HFF-Myc (cell line): ENCODE measurements at regions not wholly inside any gene's neighbourhood (a gene's known extent, or its start where the extent isn't known, plus 50 kb on each side); places are given as distances from the start of the nearest gene placed in this dataset.

Experiments
- DNase-seq: peaks from one replicate; pipeline ENCODE4 v3.0.0-alpha.2; 2011; ENCODE audit warnings: low read depth; ENCODE audit errors: extremely low read depth
- H3K4me3 ChIP-seq: replicated peaks from 2 replicates; pipeline ENCODE4 v1.5.1; 2011; ENCODE audit warnings: low read depth, mild to moderate bottlenecking, control low read depth, low read length
- CTCF ChIP-seq: IDR thresholded peaks from 2 replicates; pipeline ENCODE4 v1.5.1; 2012; ENCODE audit warnings: mild to moderate bottlenecking, low read depth, low read length, control low read depth; ENCODE audit errors: missing control alignments

- DNase-seq: no peak
- H3K4me3 ChIP-seq: no peak overlapping the region
- no peak for TF ChIP-seq CTCF
These were observed 99.2 kb upstream of the ID4 start for GRCh38 chr6:19738010-19738409.

GRCh38 chr6:19749722-19750121, 87.4 kb upstream of the ID4 start:
- no peak for TF ChIP-seq CTCF
- H3K4me3 ChIP-seq: no peak overlapping the region
- no peak for DNase-seq

GRCh38 chr6:19752746-19753145, 84.4 kb upstream of the ID4 start:
- DNase-seq: no peak
- no peak for TF ChIP-seq CTCF
- H3K4me3 ChIP-seq: no peak overlapping the region

GRCh38 chr6:19753826-19754225, 83.3 kb upstream of the ID4 start:
- TF ChIP-seq CTCF: no peak
- DNase-seq: no peak
- H3K4me3 ChIP-seq: no peak overlapping the region

- no peak for DNase-seq
- no peak overlapping the region for H3K4me3 ChIP-seq
- TF ChIP-seq CTCF: no peak
These were observed 82.5 kb upstream of the ID4 start for GRCh38 chr6:19754686-19755085.

GRCh38 chr6:19755181-19755580, 82.0 kb upstream of the ID4 start:
- TF ChIP-seq CTCF: no peak
- DNase-seq: no peak

GRCh38 chr6:19757036-19757435, 80.1 kb upstream of the ID4 start:
- no peak for TF ChIP-seq CTCF
- H3K4me3 ChIP-seq: no peak overlapping the region
- DNase-seq: no peak

More at GRCh38 chr6:19755181-19755580, 82.0 kb upstream of the ID4 start:
- H3K4me3 ChIP-seq: no peak overlapping the region
